A549 (cell line): ENCODE measurements at regions not wholly inside any gene's neighbourhood (a gene's known extent, or its start where the extent isn't known, plus 50 kb on each side); places are given as distances from the start of the nearest gene placed in this dataset.

Source experiments
- ATAC-seq, 2 experiments: fragments of 200-7000 bp in 1 of 2; fragments of >200 bp in 1 of 2; cut with Nextera tagmentation in 1 of 2; cut with Tn5 transposase in 1 of 2; 3 replicates each; pipeline versions ENCODE4 v1.8.0 to v1.9.1; 2018 to 2020; ENCODE audit warnings: mild to moderate bottlenecking in 1 of 2, moderate library complexity in 1 of 2
- CTCF ChIA-PET: fragments of 300-600 bp; sonication (Branson Sonifier 250); formaldehyde crosslinking; extraction: SDS; loops from one replicate; lab custom pipeline; 2021; ENCODE audit warnings: antibody characterized with exemption, inconsistent platforms; lab: Yijun Ruan, JAX
- POLR2A ChIA-PET: fragments of 350-600 bp; formaldehyde crosslinking; extraction: SDS; loops from one replicate; lab custom pipeline; 2021; ENCODE audit warnings: antibody characterized with exemption, inconsistent platforms; lab: Yijun Ruan, JAX
- DNase-seq, 2 experiments: peaks; one replicate each; pipeline versions ENCODE4 v3.0.0 to v3.0.0-alpha.2; 2011 to 2016; ENCODE audit warnings: low read depth in 1 of 2, low spot score in 1 of 2
- FAIRE-seq: peaks from 2 replicates; lab custom pipeline; 2011; peaks lifted over from hg19 to GRCh38; lab: Jason Lieb, UNC
- H3K27ac ChIP-seq, 2 experiments: fragments of >200 bp; sonication (Bioruptor Twin); formaldehyde crosslinking; 3 replicates each; pipeline ENCODE4 v1.5.1; 2016 to 2017
- H3K4me1 ChIP-seq: fragments of >200 bp; sonication (Bioruptor Twin); formaldehyde crosslinking; 3 replicates; pipeline ENCODE4 v1.6.1; 2016
- H3K4me2 ChIP-seq: fragments of >200 bp; sonication (Bioruptor Twin); formaldehyde crosslinking; 3 replicates; pipeline ENCODE4 v1.6.1; 2016
- H3K4me3 ChIP-seq: fragments of >200 bp; sonication (Bioruptor Twin); formaldehyde crosslinking; 3 replicates; pipeline ENCODE4 v1.5.1; 2016
- H3K9me3 ChIP-seq: fragments of >200 bp; sonication (Bioruptor Twin); formaldehyde crosslinking; 3 replicates; pipeline ENCODE4 v1.6.1; 2016
- ATOH8 ChIP-seq: fragments of 250-450 bp; sonication (Bioruptor Pico); IDR thresholded peaks from 2 replicates; pipeline ENCODE4 v1.5.0; 2020; ENCODE audit warnings: low read depth, mild to moderate bottlenecking, moderate library complexity
- BCL3 ChIP-seq: fragments of >200 bp; sonication (Bioruptor Twin); formaldehyde crosslinking; IDR thresholded peaks from 3 replicates; pipeline ENCODE4 v1.6.1; 2016
- CBX2 ChIP-seq: fragments of 200-600 bp; sonication (generic); IDR thresholded peaks from 2 replicates; pipeline ENCODE4 v1.6.1; 2016; ENCODE audit warnings: low read depth, mild to moderate bottlenecking, borderline replicate concordance
- CBX8 ChIP-seq: fragments of 200-600 bp; sonication (generic); IDR thresholded peaks from 2 replicates; pipeline ENCODE4 v1.6.1; 2016
- EP300 ChIP-seq, 2 experiments: fragments of >200 bp; sonication (Bioruptor Twin); formaldehyde crosslinking; IDR thresholded peaks; 2 replicates in 1 of 2; 3 replicates in 1 of 2; pipeline ENCODE4 v1.6.1; 2016 to 2017
- ESRRA ChIP-seq: fragments of 150-350 bp; IDR thresholded peaks from 2 replicates; pipeline ENCODE4 v1.6.1; 2014; ENCODE audit warnings: mild to moderate bottlenecking, low read length, borderline replicate concordance
- HES2 ChIP-seq: fragments of >200 bp; sonication (Bioruptor Twin); formaldehyde crosslinking; IDR thresholded peaks from 2 replicates; pipeline ENCODE4 v1.6.1; 2016
- HOXA7 ChIP-seq: fragments of 250-450 bp; sonication (Bioruptor Pico); IDR thresholded peaks from 2 replicates; pipeline ENCODE4 v1.5.0; 2020; ENCODE audit warnings: mild to moderate bottlenecking, moderate library complexity
- HOXB13 ChIP-seq: fragments of 250-450 bp; sonication (Bioruptor Pico); IDR thresholded peaks from 2 replicates; pipeline ENCODE4 v1.5.0; 2020; ENCODE audit warnings: low read depth, mild to moderate bottlenecking, moderate library complexity
- HOXB5 ChIP-seq: fragments of 250-450 bp; sonication (Bioruptor Pico); IDR thresholded peaks from 2 replicates; pipeline ENCODE4 v1.5.0; 2020; ENCODE audit warnings: mild to moderate bottlenecking, moderate library complexity
- JUNB ChIP-seq: fragments of >200 bp; sonication (Bioruptor Twin); formaldehyde crosslinking; IDR thresholded peaks from 2 replicates; pipeline ENCODE4 v1.6.1; 2016
- KDM1A ChIP-seq: fragments of 200-600 bp; sonication (generic); IDR thresholded peaks from 2 replicates; pipeline ENCODE4 v1.6.1; 2016; ENCODE audit warnings: low read depth, mild to moderate bottlenecking
- MAFK ChIP-seq: fragments of 450-650 bp; IDR thresholded peaks from 2 replicates; pipeline ENCODE4 v1.6.1; 2014; ENCODE audit not compliant: partially characterized antibody
- MAX ChIP-seq: IDR thresholded peaks from 2 replicates; pipeline ENCODE4 v1.6.1; 2012
- MAZ ChIP-seq: fragments of 150-350 bp; IDR thresholded peaks from 2 replicates; pipeline ENCODE4 v1.6.1; 2014; ENCODE audit warnings: antibody characterized with exemption, low read depth, low read length, borderline replicate concordance
- MYC ChIP-seq: IDR thresholded peaks from 2 replicates; pipeline ENCODE4 v1.6.1; 2012; ENCODE audit warnings: mild to moderate bottlenecking, inconsistent platforms, low read length, improper control_type of control experiment, borderline replicate concordance
- NFE2L2 ChIP-seq: fragments of 150-350 bp; conservative IDR thresholded peaks from 2 replicates; pipeline ENCODE4 v1.6.1; 2014; ENCODE audit warnings: low read length
- NR3C1 ChIP-seq: fragments of >200 bp; sonication (Bioruptor Twin); formaldehyde crosslinking; IDR thresholded peaks from 3 replicates; pipeline ENCODE4 v1.6.1; 2017
- POLR2A ChIP-seq: IDR thresholded peaks from 2 replicates; pipeline ENCODE4 v1.6.1; 2012; ENCODE audit warnings: mild to moderate bottlenecking, low read length
- RARB ChIP-seq: fragments of 250-450 bp; sonication (Bioruptor Pico); IDR thresholded peaks from 2 replicates; pipeline ENCODE4 v1.8.0; 2021; ENCODE audit warnings: mild to moderate bottlenecking, moderate library complexity
- REST ChIP-seq: fragments of 200-600 bp; sonication (generic); IDR thresholded peaks from 2 replicates; pipeline ENCODE4 v1.6.1; 2016; ENCODE audit warnings: antibody characterized with exemption, mild to moderate bottlenecking, moderate library complexity
- RFX5 ChIP-seq: fragments of 450-650 bp; IDR thresholded peaks from 2 replicates; pipeline ENCODE4 v1.7.1; 2014; ENCODE audit warnings: antibody characterized with exemption, mild to moderate bottlenecking, moderate library complexity
- SMC3 ChIP-seq: fragments of >200 bp; sonication (Bioruptor Twin); formaldehyde crosslinking; IDR thresholded peaks from 3 replicates; pipeline ENCODE4 v1.6.1; 2018; ENCODE audit warnings: inconsistent platforms
- SREBF2 ChIP-seq: fragments of 450-650 bp; IDR thresholded peaks from 2 replicates; pipeline ENCODE4 v1.6.1; 2014; ENCODE audit warnings: mild to moderate bottlenecking, moderate library complexity
- TFCP2L1 ChIP-seq: fragments of 250-450 bp; sonication (Bioruptor Pico); IDR thresholded peaks from 2 replicates; pipeline ENCODE4 v1.5.0; 2021; ENCODE audit warnings: mild to moderate bottlenecking
- ZFP36 ChIP-seq: fragments of 450-650 bp; IDR thresholded peaks from 2 replicates; pipeline ENCODE4 v1.6.1; 2014; ENCODE audit warnings: borderline replicate concordance; ENCODE audit not compliant: partially characterized antibody
- WGBS: methylation state at CpG from one replicate; pipeline ENCODE4 v1.1.6; 2017; ENCODE audit errors: missing lambda C conversion rate; 5-methylcytosine and 5-hydroxymethylcytosine counted together

GRCh38 chr13:108437496-108437895 lies 168.0 kb downstream of the TNFSF13B start:
- peaks cover 5% of the 10 kb centered on the region; the same call in 1 of the 3 replicates for H3K4me1 ChIP-seq
- POLR2A ChIA-PET = no interaction called here
- no peak for FAIRE-seq
- DNase-seq = peak in 1 of 2 experiments; percentile 11
- peak; percentile 64 for TF ChIP-seq MAFK
- TF ChIP-seq SMC3 = no peak
- TF ChIP-seq REST = no peak
- TF ChIP-seq, all 56 proteins: peak for 1
- CTCF ChIA-PET = no interaction called here
- H3K27ac ChIP-seq = 0 out of 6 replicates have a peak overlapping the region, but pooled peaks of 1 of the 2 experiments have one; percentile 16
- H3K4me2 ChIP-seq = 0 out of 3 replicates have a peak overlapping the region, but pooled peaks have one; percentile 14
- no peaks in the 10 kb centered on the region for H3K9me3 ChIP-seq
- H3K4me3 ChIP-seq = no peak overlapping the region
- ATAC-seq = no peak
- WGBS = 23% methylated on average over 2 of the region's 2 CpGs

GRCh38 chr13:108439556-108439955 lies 170.0 kb downstream of the TNFSF13B start:
- POLR2A ChIA-PET = no interaction called here
- FAIRE-seq = no peak
- TF ChIP-seq HOXA7 (CRISPR knock-in tag) (no peak), JUNB (no peak), HOXB5 (CRISPR knock-in tag) (no peak), KDM1A (no peak), ATOH8 (no peak), SMC3 (no peak), POLR2A (no peak), ZFP36 (no peak), EP300 (IDR thresholded peaks at IDR 0.05) (no peak), MAFK (no peak), MAX (no peak), MAZ (no peak), CBX8 (no peak), CBX2 (no peak), RFX5 (no peak), NFE2L2 (no peak), SREBF2 (no peak), HES2 (no peak), ESRRA (no peak), NR3C1 (no peak)
- Histone ChIP-seq H3K4me1 (peaks cover 5% of the 10 kb centered on the region; the same call in 1 of the 3 replicates), H3K4me2 (no peak overlapping the region), H3K9me3 (no peaks in the 10 kb centered on the region), H3K27ac (no peak overlapping the region), H3K4me3 (no peak overlapping the region)
- CTCF ChIA-PET = no interaction called here
- no peak for ATAC-seq
- WGBS = 35% methylated on average over 7 of the region's 7 CpGs
- DNase-seq = no peak

- ChIA-PET POLR2A (no interaction called here), CTCF (no interaction called here)
- FAIRE-seq (no peak), DNase-seq (no peak), ATAC-seq (no peak)
- WGBS = 22% methylated on average over 6 of the region's 6 CpGs
- H3K9me3 ChIP-seq = no peaks in the 10 kb centered on the region
- H3K4me2 ChIP-seq = no peak overlapping the region
- no peak overlapping the region for H3K4me3 ChIP-seq
- H3K4me1 ChIP-seq = no peaks in the 10 kb centered on the region
- no peak overlapping the region for H3K27ac ChIP-seq
- TF ChIP-seq RARB (no peak), TFCP2L1 (CRISPR knock-in tag) (no peak), BCL3 (no peak), MYC (no peak), ESRRA (no peak), CBX8 (no peak), CBX2 (no peak), NR3C1 (no peak), POLR2A (no peak), REST (no peak), HOXB13 (CRISPR knock-in tag) (no peak), HOXB5 (CRISPR knock-in tag) (no peak)
Observed at GRCh38 chr13:108444448-108444847, 174.9 kb downstream of the TNFSF13B start.
